ENCODE measurements at regions not wholly inside any gene's neighbourhood (a gene's known extent, or its start where the extent isn't known, plus 50 kb on each side); places are given as distances from the start of the nearest gene placed in this dataset.

DNA sequence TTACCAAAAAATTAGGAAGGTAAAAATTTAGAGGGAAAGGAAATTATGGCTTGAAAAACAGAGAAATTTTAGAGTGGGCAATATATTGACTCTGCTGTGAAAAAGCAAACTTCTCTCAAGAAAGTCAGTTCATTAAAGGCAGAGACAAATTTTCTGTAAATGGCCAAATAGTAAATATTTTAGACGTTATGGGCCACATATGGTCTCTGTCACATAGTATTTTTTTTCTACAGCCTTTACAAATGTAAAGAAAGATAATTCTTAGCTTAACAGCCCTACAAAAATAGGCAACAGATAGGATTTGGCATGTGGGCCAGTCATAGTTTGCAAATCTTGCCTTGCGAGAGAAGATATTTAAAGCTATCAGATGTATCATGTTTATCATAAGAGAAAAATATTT lies 1750.4 kb downstream of the SUCLG1 start:
- Histone ChIP-seq H3K79me2 (ENCODE audit: insufficient read depth, low read length) (no peaks in the 10 kb centered on the region), H4K20me1 (ENCODE audit: insufficient read depth, low read length) (no peaks in the 10 kb centered on the region)
- no peak for ATAC-seq (ENCODE audit: insufficient read depth, low read depth)

DNA sequence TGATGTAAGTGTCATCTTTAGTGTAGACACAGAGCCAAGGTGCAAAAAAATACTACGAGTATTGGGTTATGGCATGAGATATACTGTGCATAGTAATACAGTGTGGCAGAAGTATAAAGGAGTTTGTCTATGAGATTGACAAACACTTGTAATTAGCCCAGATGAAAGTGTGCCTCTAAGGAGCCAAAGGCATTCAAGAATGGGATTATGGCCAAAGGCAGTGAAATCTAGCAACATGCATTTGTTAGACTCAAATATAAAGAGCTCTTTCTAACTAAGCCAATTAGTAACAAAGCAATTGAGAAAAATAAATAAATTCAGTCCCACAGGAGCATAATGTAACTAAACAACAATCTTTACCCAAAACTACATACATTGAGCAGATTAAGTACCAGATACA lies 1761.8 kb downstream of the SUCLG1 start:
- no peak for DNase-seq

More for the DNA sequence above, 1750.4 kb downstream of the SUCLG1 start:
- Histone ChIP-seq H3K36me3 (ENCODE audit: insufficient read depth, low read length) (no peaks in the 10 kb centered on the region), H3K9ac (ENCODE audit: low read depth, low read length) (no peak overlapping the region), H2AFZ (ENCODE audit: low read depth, low read length) (no peak overlapping the region), H3K27me3 (ENCODE audit: insufficient read depth, low read length, poor library complexity) (no peaks in the 10 kb centered on the region), H3K4me1 (ENCODE audit: insufficient read depth, low read length) (no peaks in the 10 kb centered on the region), H3K4me3 (ENCODE audit: low read depth in 1 of 2, low read length in 2 of 2) (no peak overlapping the region), H3K4me2 (ENCODE audit: insufficient read depth, low read length) (no peak overlapping the region), H3K9me3 (ENCODE audit: insufficient read depth, low read length, severe bottlenecking) (no peaks in the 10 kb centered on the region), H3K27ac (ENCODE audit: low read length) (no peak overlapping the region)
- DNase-seq = no peak
- TF ChIP-seq CTCF (IDR thresholded peaks at IDR 0.05; ENCODE audit: borderline replicate concordance, extremely low read depth, low read length, poor library complexity, severe bottlenecking) (no peak), EZH2 (IDR thresholded peaks at IDR 0.05; ENCODE audit: borderline replicate concordance, low read depth, low read length, severe bottlenecking) (no peak)

DNA sequence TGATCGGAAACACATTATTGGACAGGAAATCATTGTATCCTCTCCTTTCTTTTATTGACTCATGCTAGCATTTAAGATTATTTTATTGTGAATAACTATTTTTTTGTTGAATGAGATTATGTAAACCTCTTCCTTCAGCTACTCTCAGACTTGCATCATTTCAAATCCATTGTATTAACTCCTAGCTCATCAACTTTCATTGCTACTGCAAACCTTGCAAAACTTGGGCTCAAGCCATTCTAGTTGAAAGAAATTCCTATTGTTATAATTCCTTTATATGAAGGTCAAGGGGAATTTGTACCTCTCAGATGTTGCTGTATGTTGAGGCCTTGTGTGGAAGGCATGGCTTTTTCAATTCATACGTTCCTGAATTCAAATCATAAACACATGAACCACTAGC lies 1764.6 kb downstream of the SUCLG1 start:
- Histone ChIP-seq H3K79me2 (ENCODE audit: insufficient read depth, low read length) (no peaks in the 10 kb centered on the region), H3K4me1 (ENCODE audit: insufficient read depth, low read length) (no peaks in the 10 kb centered on the region), H3K9ac (ENCODE audit: low read depth, low read length) (no peak overlapping the region), H3K27me3 (ENCODE audit: insufficient read depth, low read length, poor library complexity) (no peaks in the 10 kb centered on the region), H3K4me3 (ENCODE audit: low read depth in 1 of 2, low read length in 2 of 2) (no peak overlapping the region), H3K4me2 (ENCODE audit: insufficient read depth, low read length) (no peak overlapping the region), H4K20me1 (ENCODE audit: insufficient read depth, low read length) (no peaks in the 10 kb centered on the region), H3K27ac (ENCODE audit: low read length) (no peak overlapping the region), H3K36me3 (ENCODE audit: insufficient read depth, low read length) (no peaks in the 10 kb centered on the region), H3K9me3 (ENCODE audit: insufficient read depth, low read length, severe bottlenecking) (no peaks in the 10 kb centered on the region), H2AFZ (ENCODE audit: low read depth, low read length) (no peak overlapping the region)
- DNase-seq = no peak
- no peak for ATAC-seq (ENCODE audit: insufficient read depth, low read depth)
- TF ChIP-seq CTCF (IDR thresholded peaks at IDR 0.05; ENCODE audit: borderline replicate concordance, extremely low read depth, low read length, poor library complexity, severe bottlenecking) (no peak), EZH2 (IDR thresholded peaks at IDR 0.05; ENCODE audit: borderline replicate concordance, low read depth, low read length, severe bottlenecking) (no peak)

More for the DNA sequence above, 1761.8 kb downstream of the SUCLG1 start:
- no peak overlapping the region for H3K4me3 ChIP-seq (ENCODE audit: low read depth in 1 of 2, low read length in 2 of 2)
- H3K27me3 ChIP-seq (ENCODE audit: insufficient read depth, low read length, poor library complexity) = no peaks in the 10 kb centered on the region
- no peaks in the 10 kb centered on the region for H3K9me3 ChIP-seq (ENCODE audit: insufficient read depth, low read length, severe bottlenecking)
- H3K4me1 ChIP-seq (ENCODE audit: insufficient read depth, low read length) = no peaks in the 10 kb centered on the region
- no peak for ATAC-seq (ENCODE audit: insufficient read depth, low read depth)
- H3K36me3 ChIP-seq (ENCODE audit: insufficient read depth, low read length) = no peaks in the 10 kb centered on the region
- H3K27ac ChIP-seq (ENCODE audit: low read length) = no peak overlapping the region
- no peak overlapping the region for H2AFZ ChIP-seq (ENCODE audit: low read depth, low read length)
- H4K20me1 ChIP-seq (ENCODE audit: insufficient read depth, low read length) = no peaks in the 10 kb centered on the region
- no peak overlapping the region for H3K4me2 ChIP-seq (ENCODE audit: insufficient read depth, low read length)
- H3K79me2 ChIP-seq (ENCODE audit: insufficient read depth, low read length) = no peaks in the 10 kb centered on the region
- H3K9ac ChIP-seq (ENCODE audit: low read depth, low read length) = no peak overlapping the region
- TF ChIP-seq CTCF (IDR thresholded peaks at IDR 0.05; ENCODE audit: borderline replicate concordance, extremely low read depth, low read length, poor library complexity, severe bottlenecking) = no peak
